ENCODE measurements at regions not wholly inside any gene's neighbourhood (a gene's known extent, or its start where the extent isn't known, plus 50 kb on each side); places are given as distances from the start of the nearest gene placed in this dataset.
"Not testable (repeated sequence)": the region's sequence is repeated elsewhere in the genome, so short reads cannot be mapped to it uniquely, and the experiment has no call there.

- H3K9me3 ChIP-seq (ENCODE audit: control insufficient read depth, insufficient read depth, low read length); H3K27ac ChIP-seq (ENCODE audit: low read depth, low read length); H3K27me3 ChIP-seq (ENCODE audit: control insufficient read depth, insufficient read depth, low read length); H3K9ac ChIP-seq (ENCODE audit: low read depth, low read length); H3K4me1 ChIP-seq (ENCODE audit: control insufficient read depth, insufficient read depth, low read length); H3K36me3 ChIP-seq (ENCODE audit: control insufficient read depth, insufficient read depth, low read length); H3K4me3 ChIP-seq (ENCODE audit: low read depth, low read length): not testable (repeated sequence)
Measured at GRCh38 chr5:17755406-17755805, 121.1 kb downstream of the TAF11L14 start.

- Histone ChIP-seq H3K9ac (ENCODE audit: low read depth, low read length) (no peak overlapping the region), H3K9me3 (ENCODE audit: control insufficient read depth, insufficient read depth, low read length) (peaks cover 3% of the 10 kb centered on the region; the same call in 1 of the 2 replicates), H3K27me3 (ENCODE audit: control insufficient read depth, insufficient read depth, low read length) (no peaks in the 10 kb centered on the region), H3K4me3 (ENCODE audit: low read depth, low read length) (no peak overlapping the region), H3K36me3 (ENCODE audit: control insufficient read depth, insufficient read depth, low read length) (no peaks in the 10 kb centered on the region), H3K4me1 (ENCODE audit: control insufficient read depth, insufficient read depth, low read length) (no peaks in the 10 kb centered on the region), H3K27ac (ENCODE audit: low read depth, low read length) (no peak overlapping the region)
Measured at GRCh38 chr5:17761326-17761725, 127.1 kb downstream of the TAF11L14 start.

DNA sequence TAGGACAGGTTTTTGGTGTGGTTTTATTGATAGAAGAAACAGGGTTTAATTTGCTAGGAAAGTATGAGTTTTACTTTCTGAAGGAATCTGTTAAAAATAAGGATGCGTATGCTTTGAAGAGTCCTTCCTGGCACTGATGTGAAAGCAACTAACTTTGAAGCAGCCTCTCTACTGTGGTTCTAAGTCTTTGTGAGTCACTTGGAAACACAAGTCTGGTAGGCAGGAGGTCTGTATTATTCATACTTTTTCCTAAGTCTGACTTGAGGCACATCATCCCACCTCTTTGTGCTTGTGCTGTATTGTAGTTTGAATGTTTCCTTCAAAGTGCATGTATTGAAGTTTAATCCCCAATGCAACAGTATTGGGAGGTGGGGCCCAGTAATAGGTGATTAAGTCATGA, 129.0 kb downstream of the TAF11L14 start:
- Histone ChIP-seq H3K9ac (ENCODE audit: low read depth, low read length) (no peak overlapping the region), H3K4me1 (ENCODE audit: control insufficient read depth, insufficient read depth, low read length) (no peaks in the 10 kb centered on the region), H3K4me3 (ENCODE audit: low read depth, low read length) (no peak overlapping the region), H3K36me3 (ENCODE audit: control insufficient read depth, insufficient read depth, low read length) (no peaks in the 10 kb centered on the region), H3K27me3 (ENCODE audit: control insufficient read depth, insufficient read depth, low read length) (no peaks in the 10 kb centered on the region), H3K27ac (ENCODE audit: low read depth, low read length) (no peak overlapping the region), H3K9me3 (ENCODE audit: control insufficient read depth, insufficient read depth, low read length) (no peaks in the 10 kb centered on the region)

DNA sequence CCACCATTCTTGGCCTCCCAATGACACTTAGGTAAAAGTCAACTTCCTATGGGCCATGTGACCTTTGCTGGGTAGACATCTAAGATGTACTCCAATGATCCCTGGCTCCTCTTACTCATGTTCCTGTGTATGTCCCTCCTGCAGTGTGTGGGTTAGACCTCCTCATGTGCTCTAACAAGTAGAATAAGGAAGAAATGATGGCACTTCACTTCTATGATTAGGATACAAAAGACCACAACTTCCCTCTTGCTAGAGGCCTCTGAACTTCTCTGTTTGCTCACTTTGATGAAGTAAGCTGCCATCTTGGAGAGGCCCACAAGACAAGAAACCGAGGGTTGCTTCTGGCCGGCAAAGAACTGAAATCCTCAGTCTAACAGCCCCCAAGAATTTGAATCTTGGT, 131.8 kb downstream of the TAF11L14 start:
- no peaks in the 10 kb centered on the region for H3K9me3 ChIP-seq (ENCODE audit: control insufficient read depth, insufficient read depth, low read length)
- H3K27ac ChIP-seq (ENCODE audit: low read depth, low read length): no peak overlapping the region
- no peaks in the 10 kb centered on the region for H3K4me1 ChIP-seq (ENCODE audit: control insufficient read depth, insufficient read depth, low read length)
- no peak overlapping the region for H3K4me3 ChIP-seq (ENCODE audit: low read depth, low read length)
- no peak overlapping the region for H3K9ac ChIP-seq (ENCODE audit: low read depth, low read length)
- H3K27me3 ChIP-seq (ENCODE audit: control insufficient read depth, insufficient read depth, low read length): no peaks in the 10 kb centered on the region
- H3K36me3 ChIP-seq (ENCODE audit: control insufficient read depth, insufficient read depth, low read length): no peaks in the 10 kb centered on the region

GRCh38 chr5:17769277-17769676, 135.0 kb downstream of the TAF11L14 start:
- H3K36me3 ChIP-seq (ENCODE audit: control insufficient read depth, insufficient read depth, low read length): no peaks in the 10 kb centered on the region
- no peak overlapping the region for H3K9ac ChIP-seq (ENCODE audit: low read depth, low read length)
- H3K27me3 ChIP-seq (ENCODE audit: control insufficient read depth, insufficient read depth, low read length): no peaks in the 10 kb centered on the region
- no peak overlapping the region for H3K27ac ChIP-seq (ENCODE audit: low read depth, low read length)
- H3K9me3 ChIP-seq (ENCODE audit: control insufficient read depth, insufficient read depth, low read length): no peaks in the 10 kb centered on the region
- H3K4me3 ChIP-seq (ENCODE audit: low read depth, low read length): no peak overlapping the region
- no peaks in the 10 kb centered on the region for H3K4me1 ChIP-seq (ENCODE audit: control insufficient read depth, insufficient read depth, low read length)

DNA sequence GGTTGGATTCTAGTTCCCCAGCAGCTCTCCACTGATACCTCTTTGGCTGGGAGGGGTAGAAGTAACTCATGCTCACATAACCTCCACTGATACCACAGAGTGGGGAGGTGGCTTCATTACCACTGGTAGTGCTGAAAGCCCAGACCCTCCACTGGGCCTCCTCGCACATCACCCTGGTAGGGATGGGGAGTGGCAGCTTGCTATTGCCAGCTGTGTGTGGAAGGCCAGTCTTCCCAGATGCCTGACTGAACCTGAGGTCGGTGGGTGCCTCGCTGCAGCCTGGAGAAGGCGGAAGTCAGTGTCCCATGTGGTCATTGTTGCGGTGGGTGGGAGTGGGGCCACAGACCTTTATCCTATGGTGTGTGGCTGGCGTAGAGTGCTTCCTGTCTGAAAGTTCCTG, 138.0 kb downstream of the TAF11L14 start:
- Histone ChIP-seq H3K4me1 (ENCODE audit: control insufficient read depth, insufficient read depth, low read length) (no peaks in the 10 kb centered on the region), H3K27me3 (ENCODE audit: control insufficient read depth, insufficient read depth, low read length) (no peaks in the 10 kb centered on the region), H3K9ac (ENCODE audit: low read depth, low read length) (no peak overlapping the region), H3K9me3 (ENCODE audit: control insufficient read depth, insufficient read depth, low read length) (no peaks in the 10 kb centered on the region), H3K4me3 (ENCODE audit: low read depth, low read length) (no peak overlapping the region), H3K36me3 (ENCODE audit: control insufficient read depth, insufficient read depth, low read length) (no peaks in the 10 kb centered on the region), H3K27ac (ENCODE audit: low read depth, low read length) (no peak overlapping the region)

DNA sequence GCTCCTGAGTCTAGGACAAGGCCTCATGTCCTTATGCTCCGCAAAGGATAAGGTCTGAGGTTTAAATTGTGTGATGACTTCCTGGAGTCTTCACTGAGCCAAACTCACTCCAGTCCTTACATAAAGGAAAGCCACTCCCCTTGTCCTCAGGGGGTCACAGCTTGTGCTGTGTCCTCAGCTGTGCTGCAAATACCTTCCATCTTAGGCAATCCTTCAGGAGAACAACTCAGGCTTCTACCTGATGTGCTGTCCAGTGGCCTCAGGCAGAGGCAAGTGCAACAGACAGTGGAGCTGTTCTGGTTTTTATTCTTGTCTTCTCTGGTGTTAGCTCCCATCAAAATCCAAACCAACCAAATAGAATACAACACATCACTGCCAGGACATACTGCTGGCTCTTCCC, 151.5 kb downstream of the TAF11L14 start:
- Histone ChIP-seq H3K4me3 (ENCODE audit: low read depth, low read length) (no peak overlapping the region), H3K27ac (ENCODE audit: low read depth, low read length) (no peak overlapping the region), H3K4me1 (ENCODE audit: control insufficient read depth, insufficient read depth, low read length) (no peaks in the 10 kb centered on the region; the same call in 1 of the 2 replicates), H3K9me3 (ENCODE audit: control insufficient read depth, insufficient read depth, low read length) (no peaks in the 10 kb centered on the region), H3K27me3 (ENCODE audit: control insufficient read depth, insufficient read depth, low read length) (no peaks in the 10 kb centered on the region), H3K9ac (ENCODE audit: low read depth, low read length) (no peak overlapping the region), H3K36me3 (ENCODE audit: control insufficient read depth, insufficient read depth, low read length) (no peaks in the 10 kb centered on the region)

DNA sequence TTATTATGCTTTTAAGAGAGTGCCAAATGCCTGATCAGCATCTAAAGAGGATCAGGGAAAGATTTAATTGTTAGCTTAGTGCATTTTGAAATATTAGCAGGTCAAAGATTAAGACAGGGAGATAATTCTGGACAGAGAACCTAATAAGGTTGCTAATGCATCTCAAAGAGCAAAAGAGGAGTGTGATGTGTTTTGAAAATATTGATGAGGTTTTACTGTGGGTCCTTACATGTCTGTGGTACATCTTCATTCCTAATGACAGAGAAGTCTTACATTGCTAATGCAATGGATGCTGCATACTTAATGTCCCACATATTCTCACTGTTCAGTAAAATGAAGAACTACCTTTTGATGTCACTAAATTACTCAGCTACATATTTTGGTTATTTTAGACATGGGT, 154.1 kb downstream of the TAF11L14 start:
- Histone ChIP-seq H3K4me1 (ENCODE audit: control insufficient read depth, insufficient read depth, low read length) (no peaks in the 10 kb centered on the region; the same call in 1 of the 2 replicates), H3K9me3 (ENCODE audit: control insufficient read depth, insufficient read depth, low read length) (no peaks in the 10 kb centered on the region), H3K27me3 (ENCODE audit: control insufficient read depth, insufficient read depth, low read length) (no peaks in the 10 kb centered on the region), H3K4me3 (ENCODE audit: low read depth, low read length) (no peak overlapping the region), H3K27ac (ENCODE audit: low read depth, low read length) (no peak overlapping the region), H3K9ac (ENCODE audit: low read depth, low read length) (no peak overlapping the region), H3K36me3 (ENCODE audit: control insufficient read depth, insufficient read depth, low read length) (no peaks in the 10 kb centered on the region)

DNA sequence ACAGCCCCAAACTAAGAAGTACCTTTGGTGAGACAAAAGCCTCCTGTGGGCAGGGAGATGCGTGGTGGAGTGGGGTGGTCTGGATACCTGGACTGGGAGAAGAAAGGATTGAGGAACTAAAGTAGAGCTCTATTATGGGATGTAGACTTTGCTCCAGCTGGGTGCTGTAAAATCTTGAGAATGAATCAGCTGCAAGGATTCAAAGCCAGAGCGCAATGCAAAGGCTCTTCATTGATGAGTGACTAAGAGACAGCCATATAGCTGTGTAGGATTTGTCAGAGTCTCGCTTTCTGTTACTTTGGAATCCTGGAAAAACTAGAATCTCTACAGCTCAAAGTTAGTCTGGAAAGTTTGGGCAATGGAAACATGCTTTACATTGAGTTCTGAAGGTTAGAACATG, 159.9 kb downstream of the TAF11L14 start:
- Histone ChIP-seq H3K9ac (ENCODE audit: low read depth, low read length) (no peak overlapping the region), H3K9me3 (ENCODE audit: control insufficient read depth, insufficient read depth, low read length) (no peaks in the 10 kb centered on the region), H3K27ac (ENCODE audit: low read depth, low read length) (no peak overlapping the region), H3K36me3 (ENCODE audit: control insufficient read depth, insufficient read depth, low read length) (no peaks in the 10 kb centered on the region), H3K27me3 (ENCODE audit: control insufficient read depth, insufficient read depth, low read length) (no peaks in the 10 kb centered on the region), H3K4me3 (ENCODE audit: low read depth, low read length) (no peak overlapping the region), H3K4me1 (ENCODE audit: control insufficient read depth, insufficient read depth, low read length) (no peaks in the 10 kb centered on the region)

DNA sequence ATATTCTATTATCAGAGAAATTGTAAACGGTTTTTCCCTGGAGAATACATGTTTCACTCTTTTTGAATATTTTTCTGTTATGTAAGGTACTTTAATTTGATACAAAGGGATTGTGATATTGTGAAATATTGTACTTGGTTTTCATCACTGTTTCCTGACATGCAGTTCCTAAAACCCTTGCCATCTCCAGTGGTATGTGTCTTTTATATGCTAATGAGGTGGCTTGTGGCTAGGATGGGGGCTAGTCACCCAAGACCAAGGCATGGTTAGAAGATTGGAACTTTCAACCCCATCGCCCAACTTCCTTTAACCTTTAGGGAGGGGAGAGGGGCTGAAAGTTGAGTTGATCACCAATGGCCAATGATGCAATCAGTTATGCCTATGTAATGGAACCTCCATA, 160.6 kb downstream of the TAF11L14 start:
- Histone ChIP-seq H3K4me1 (ENCODE audit: control insufficient read depth, insufficient read depth, low read length) (no peaks in the 10 kb centered on the region), H3K36me3 (ENCODE audit: control insufficient read depth, insufficient read depth, low read length) (no peaks in the 10 kb centered on the region), H3K4me3 (ENCODE audit: low read depth, low read length) (no peak overlapping the region), H3K9ac (ENCODE audit: low read depth, low read length) (no peak overlapping the region), H3K27ac (ENCODE audit: low read depth, low read length) (no peak overlapping the region), H3K9me3 (ENCODE audit: control insufficient read depth, insufficient read depth, low read length) (no peaks in the 10 kb centered on the region), H3K27me3 (ENCODE audit: control insufficient read depth, insufficient read depth, low read length) (no peaks in the 10 kb centered on the region)

DNA sequence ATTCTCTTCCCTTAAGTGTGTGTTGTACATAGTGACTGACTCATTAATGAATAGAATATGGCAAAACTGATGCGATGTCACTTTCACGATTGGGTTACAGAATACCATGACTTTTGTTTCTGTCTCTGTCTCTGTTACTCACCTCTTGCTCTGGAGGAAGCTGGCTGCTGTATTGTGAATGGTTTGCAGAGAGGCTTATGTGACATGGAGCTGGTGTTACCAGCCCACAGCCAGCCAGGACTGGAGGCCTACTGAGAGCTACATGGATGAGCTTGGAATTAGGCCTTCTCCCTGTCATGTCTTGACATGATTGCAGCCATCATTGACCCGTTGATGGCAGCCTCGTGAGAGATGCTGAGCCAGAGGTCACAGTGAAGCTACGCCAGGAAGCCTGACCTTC, 161.9 kb downstream of the TAF11L14 start:
- Histone ChIP-seq H3K27me3 (ENCODE audit: control insufficient read depth, insufficient read depth, low read length) (no peaks in the 10 kb centered on the region), H3K4me3 (ENCODE audit: low read depth, low read length) (no peak overlapping the region), H3K27ac (ENCODE audit: low read depth, low read length) (no peak overlapping the region), H3K36me3 (ENCODE audit: control insufficient read depth, insufficient read depth, low read length) (no peaks in the 10 kb centered on the region), H3K9me3 (ENCODE audit: control insufficient read depth, insufficient read depth, low read length) (no peaks in the 10 kb centered on the region), H3K4me1 (ENCODE audit: control insufficient read depth, insufficient read depth, low read length) (no peaks in the 10 kb centered on the region), H3K9ac (ENCODE audit: low read depth, low read length) (no peak overlapping the region)
